GM19025 (cell line): ENCODE measurements at regions not wholly inside any gene's neighbourhood (a gene's known extent, or its start where the extent isn't known, plus 50 kb on each side); places are given as distances from the start of the nearest gene placed in this dataset.

ENCODE experiments used
- ATAC-seq: cut with Tn5 transposase; IDR thresholded peaks from one replicate; pipeline ENCODE4 v1.9.1; 2021; ENCODE audit warnings: mild to moderate bottlenecking, low read depth, moderate library complexity; ENCODE audit not compliant: unreplicated experiment

GRCh38 chr20:12020846-12021245, 103.2 kb downstream of the BTBD3 start:
- ATAC-seq, result no peak

- ATAC-seq, result no peak
These were observed 104.4 kb downstream of the BTBD3 start for GRCh38 chr20:12022126-12022525.

- no peak for ATAC-seq
These were observed 105.6 kb downstream of the BTBD3 start for GRCh38 chr20:12023194-12023795.

GRCh38 chr20:12028771-12029170, 111.1 kb downstream of the BTBD3 start:
- no peak for ATAC-seq

- ATAC-seq, result no peak
These were observed 112.8 kb downstream of the BTBD3 start for GRCh38 chr20:12030470-12030869.

- ATAC-seq, result no peak
These were observed 118.4 kb downstream of the BTBD3 start for GRCh38 chr20:12036142-12036541.

GRCh38 chr20:12037521-12037920, 119.8 kb downstream of the BTBD3 start:
- ATAC-seq, result no peak

- ATAC-seq, result no peak
These were observed 122.6 kb downstream of the BTBD3 start for GRCh38 chr20:12040261-12040660.

- no peak for ATAC-seq
These were observed 127.3 kb downstream of the BTBD3 start for GRCh38 chr20:12044969-12045368.

- ATAC-seq, result no peak
These were observed 130.2 kb downstream of the BTBD3 start for GRCh38 chr20:12047838-12048432.

- no peak for ATAC-seq
These were observed 131.4 kb downstream of the BTBD3 start for GRCh38 chr20:12049125-12049524.

- ATAC-seq, result no peak
These were observed 133.8 kb downstream of the BTBD3 start for GRCh38 chr20:12051206-12052163.

- ATAC-seq, result no peak
These were observed 135.7 kb downstream of the BTBD3 start for GRCh38 chr20:12053353-12053752.

- no peak for ATAC-seq
These were observed 136.9 kb downstream of the BTBD3 start for GRCh38 chr20:12054556-12054955.

GRCh38 chr20:12055161-12055560, 137.5 kb downstream of the BTBD3 start:
- no peak for ATAC-seq

- no peak for ATAC-seq
These were observed 139.1 kb downstream of the BTBD3 start for GRCh38 chr20:12056839-12057238.

- ATAC-seq, result no peak
These were observed 140.1 kb downstream of the BTBD3 start for GRCh38 chr20:12057778-12058177.

- ATAC-seq, result no peak
These were observed 140.5 kb downstream of the BTBD3 start for GRCh38 chr20:12058216-12058615.

- no peak for ATAC-seq
These were observed 143.8 kb downstream of the BTBD3 start for GRCh38 chr20:12061466-12061865.

GRCh38 chr20:12063106-12063684, 145.5 kb downstream of the BTBD3 start:
- no peak for ATAC-seq

- no peak for ATAC-seq
These were observed 146.8 kb downstream of the BTBD3 start for GRCh38 chr20:12064540-12064939.
